ENCODE measurements at regions not wholly inside any gene's neighbourhood (a gene's known extent, or its start where the extent isn't known, plus 50 kb on each side); places are given as distances from the start of the nearest gene placed in this dataset.

- Histone ChIP-seq H3K36me3 (ENCODE audit: insufficient read depth, low read length) (no peaks in the 10 kb centered on the region), H3K27ac (no peak overlapping the region), H3K4me3 (no peak overlapping the region), H3K9me3 (ENCODE audit: low read depth, low read length) (no peaks in the 10 kb centered on the region), H3K9ac (ENCODE audit: insufficient read length) (no peak overlapping the region)
- TF ChIP-seq FOXP2 (optimal IDR thresholded peaks at IDR 0.05; ENCODE audit: control extremely low read depth, extremely low read length, insufficient read depth) (no peak), EZH2 (IDR thresholded peaks at IDR 0.05) (no peak), POLR2AphosphoS5 (IDR thresholded peaks at IDR 0.05; ENCODE audit: borderline replicate concordance, low read depth, low read length) (no peak)
- DNase-seq (ENCODE audit: low read depth, low spot score), result no peak
Observed at GRCh38 chr4:98733601-98734000, 75.2 kb upstream of the TSPAN5 start.

GRCh38 chr4:98728871-98729270 lies 70.5 kb upstream of the TSPAN5 start:
- Histone ChIP-seq H3K27ac (no peak overlapping the region; the same call in 1 of the 2 replicates), H3K9ac (ENCODE audit: insufficient read length) (no peak overlapping the region), H3K9me3 (ENCODE audit: low read depth, low read length) (no peaks in the 10 kb centered on the region), H3K4me3 (no peak overlapping the region; the same call in 1 of the 2 replicates), H3K36me3 (ENCODE audit: insufficient read depth, low read length) (no peaks in the 10 kb centered on the region)
- DNase-seq (ENCODE audit: low read depth, low spot score), result no peak
- TF ChIP-seq EZH2 (IDR thresholded peaks at IDR 0.05) (no peak), POLR2AphosphoS5 (IDR thresholded peaks at IDR 0.05; ENCODE audit: borderline replicate concordance, low read depth, low read length) (no peak), FOXP2 (optimal IDR thresholded peaks at IDR 0.05; ENCODE audit: control extremely low read depth, extremely low read length, insufficient read depth) (no peak)

GRCh38 chr4:98728433-98728832 lies 70.0 kb upstream of the TSPAN5 start:
- DNase-seq (ENCODE audit: low read depth, low spot score), result peak; percentile 86
- no peak overlapping the region; the same call in 1 of the 2 replicates for H3K27ac ChIP-seq
- H3K36me3 ChIP-seq (ENCODE audit: insufficient read depth, low read length), result no peaks in the 10 kb centered on the region
- TF ChIP-seq EZH2 (IDR thresholded peaks at IDR 0.05) (no peak), FOXP2 (optimal IDR thresholded peaks at IDR 0.05; ENCODE audit: control extremely low read depth, extremely low read length, insufficient read depth) (no peak), POLR2AphosphoS5 (IDR thresholded peaks at IDR 0.05; ENCODE audit: borderline replicate concordance, low read depth, low read length) (no peak)
- no peaks in the 10 kb centered on the region for H3K9me3 ChIP-seq (ENCODE audit: low read depth, low read length)
- H3K9ac ChIP-seq (ENCODE audit: insufficient read length), result no peak overlapping the region
- H3K4me3 ChIP-seq, result peak overlapping the region; percentile 28

- no peak for TF ChIP-seq EZH2 (IDR thresholded peaks at IDR 0.05)
- no peak for TF ChIP-seq POLR2AphosphoS5 (IDR thresholded peaks at IDR 0.05; ENCODE audit: borderline replicate concordance, low read depth, low read length)
- no peak for TF ChIP-seq FOXP2 (optimal IDR thresholded peaks at IDR 0.05; ENCODE audit: control extremely low read depth, extremely low read length, insufficient read depth)
- no peak overlapping the region for H3K9ac ChIP-seq (ENCODE audit: insufficient read length)
Observed at GRCh38 chr4:98722000-98722399, 63.6 kb upstream of the TSPAN5 start.

GRCh38 chr4:98720871-98721480 lies 62.6 kb upstream of the TSPAN5 start:
- H3K9me3 ChIP-seq (ENCODE audit: low read depth, low read length), result peaks cover 4% of the 10 kb centered on the region; the same call in 1 of the 2 replicates
- no peak for DNase-seq (ENCODE audit: low read depth, low spot score)
- H3K9ac ChIP-seq (ENCODE audit: insufficient read length), result no peak overlapping the region
- no peak overlapping the region for H3K27ac ChIP-seq
- H3K36me3 ChIP-seq (ENCODE audit: insufficient read depth, low read length), result no peaks in the 10 kb centered on the region
- TF ChIP-seq POLR2AphosphoS5 (IDR thresholded peaks at IDR 0.05; ENCODE audit: borderline replicate concordance, low read depth, low read length) (no peak), FOXP2 (optimal IDR thresholded peaks at IDR 0.05; ENCODE audit: control extremely low read depth, extremely low read length, insufficient read depth) (no peak), EZH2 (IDR thresholded peaks at IDR 0.05) (no peak)
- no peak overlapping the region for H3K4me3 ChIP-seq

More at GRCh38 chr4:98722000-98722399, 63.6 kb upstream of the TSPAN5 start:
- no peak overlapping the region for H3K27ac ChIP-seq
- no peak for DNase-seq (ENCODE audit: low read depth, low spot score)
- H3K36me3 ChIP-seq (ENCODE audit: insufficient read depth, low read length), result no peaks in the 10 kb centered on the region
- H3K9me3 ChIP-seq (ENCODE audit: low read depth, low read length), result peaks cover 4% of the 10 kb centered on the region; the same call in 1 of the 2 replicates
- H3K4me3 ChIP-seq, result no peak overlapping the region

- Histone ChIP-seq H3K9ac (ENCODE audit: insufficient read length) (no peak overlapping the region), H3K4me3 (no peak overlapping the region), H3K27ac (no peak overlapping the region), H3K9me3 (ENCODE audit: low read depth, low read length) (no peaks in the 10 kb centered on the region), H3K36me3 (ENCODE audit: insufficient read depth, low read length) (no peaks in the 10 kb centered on the region)
- no peak for DNase-seq (ENCODE audit: low read depth, low spot score)
- no peak for TF ChIP-seq FOXP2 (optimal IDR thresholded peaks at IDR 0.05; ENCODE audit: control extremely low read depth, extremely low read length, insufficient read depth)
- no peak for TF ChIP-seq EZH2 (IDR thresholded peaks at IDR 0.05)
- no peak for TF ChIP-seq POLR2AphosphoS5 (IDR thresholded peaks at IDR 0.05; ENCODE audit: borderline replicate concordance, low read depth, low read length)
Observed at GRCh38 chr4:98716796-98717195, 58.4 kb upstream of the TSPAN5 start.

GRCh38 chr4:98712607-98713006 lies 54.2 kb upstream of the TSPAN5 start:
- no peak overlapping the region for H3K4me3 ChIP-seq
- no peak overlapping the region for H3K9ac ChIP-seq (ENCODE audit: insufficient read length)
- no peaks in the 10 kb centered on the region for H3K36me3 ChIP-seq (ENCODE audit: insufficient read depth, low read length)
- TF ChIP-seq EZH2 (IDR thresholded peaks at IDR 0.05) (no peak), POLR2AphosphoS5 (IDR thresholded peaks at IDR 0.05; ENCODE audit: borderline replicate concordance, low read depth, low read length) (no peak), FOXP2 (optimal IDR thresholded peaks at IDR 0.05; ENCODE audit: control extremely low read depth, extremely low read length, insufficient read depth) (no peak)
- no peak overlapping the region for H3K27ac ChIP-seq
- H3K9me3 ChIP-seq (ENCODE audit: low read depth, low read length), result no peaks in the 10 kb centered on the region
- DNase-seq (ENCODE audit: low read depth, low spot score), result no peak

- Histone ChIP-seq H3K27ac (peak overlapping the region; percentile 90), H3K4me3 (peak overlapping the region; percentile 28; the same call in 1 of the 2 replicates), H3K9ac (ENCODE audit: insufficient read length) (no peak overlapping the region), H3K36me3 (ENCODE audit: insufficient read depth, low read length) (no peaks in the 10 kb centered on the region), H3K9me3 (ENCODE audit: low read depth, low read length) (no peaks in the 10 kb centered on the region)
- TF ChIP-seq EZH2 (IDR thresholded peaks at IDR 0.05), result no peak
- no peak for TF ChIP-seq POLR2AphosphoS5 (IDR thresholded peaks at IDR 0.05; ENCODE audit: borderline replicate concordance, low read depth, low read length)
- no peak for TF ChIP-seq FOXP2 (optimal IDR thresholded peaks at IDR 0.05; ENCODE audit: control extremely low read depth, extremely low read length, insufficient read depth)
- peak; percentile 40 for DNase-seq (ENCODE audit: low read depth, low spot score)
Observed at GRCh38 chr4:98711526-98711925, 53.1 kb upstream of the TSPAN5 start.
